ENCODE measurements at regions not wholly inside any gene's neighbourhood (a gene's known extent, or its start where the extent isn't known, plus 50 kb on each side); places are given as distances from the start of the nearest gene placed in this dataset.

DNA sequence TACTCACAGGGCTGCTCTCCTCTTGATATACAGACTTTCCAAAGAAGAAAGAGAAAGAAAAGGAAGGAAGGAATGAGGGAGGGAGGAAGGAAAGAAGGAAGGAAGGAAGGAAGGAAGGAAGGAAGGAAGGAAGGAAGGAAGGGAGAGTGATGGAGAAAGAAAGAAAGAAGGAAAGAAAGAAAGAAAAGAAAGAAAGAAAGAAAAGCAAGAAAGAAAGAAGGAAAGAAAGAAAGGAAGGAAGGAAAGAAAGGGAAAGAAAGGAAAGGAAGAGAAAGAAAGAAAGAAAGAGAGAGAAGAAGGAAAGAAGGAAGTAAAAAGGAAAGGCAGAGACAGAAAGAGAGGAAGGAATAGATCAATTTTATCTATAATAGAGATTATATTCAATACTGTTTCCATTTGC, 1257.4 kb downstream of the EPHA7 start:
- DNase-seq (ENCODE audit: low read depth) = no peak
- TF ChIP-seq, protein P1, sequence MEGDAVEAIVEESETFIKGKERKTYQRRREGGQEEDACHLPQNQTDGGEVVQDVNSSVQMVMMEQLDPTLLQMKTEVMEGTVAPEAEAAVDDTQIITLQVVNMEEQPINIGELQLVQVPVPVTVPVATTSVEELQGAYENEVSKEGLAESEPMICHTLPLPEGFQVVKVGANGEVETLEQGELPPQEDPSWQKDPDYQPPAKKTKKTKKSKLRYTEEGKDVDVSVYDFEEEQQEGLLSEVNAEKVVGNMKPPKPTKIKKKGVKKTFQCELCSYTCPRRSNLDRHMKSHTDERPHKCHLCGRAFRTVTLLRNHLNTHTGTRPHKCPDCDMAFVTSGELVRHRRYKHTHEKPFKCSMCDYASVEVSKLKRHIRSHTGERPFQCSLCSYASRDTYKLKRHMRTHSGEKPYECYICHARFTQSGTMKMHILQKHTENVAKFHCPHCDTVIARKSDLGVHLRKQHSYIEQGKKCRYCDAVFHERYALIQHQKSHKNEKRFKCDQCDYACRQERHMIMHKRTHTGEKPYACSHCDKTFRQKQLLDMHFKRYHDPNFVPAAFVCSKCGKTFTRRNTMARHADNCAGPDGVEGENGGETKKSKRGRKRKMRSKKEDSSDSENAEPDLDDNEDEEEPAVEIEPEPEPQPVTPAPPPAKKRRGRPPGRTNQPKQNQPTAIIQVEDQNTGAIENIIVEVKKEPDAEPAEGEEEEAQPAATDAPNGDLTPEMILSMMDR (conservative IDR thresholded peaks at IDR 0.05; ENCODE audit: low read length) = no peak
- no peak overlapping the region for H3K4me3 ChIP-seq (ENCODE audit: low read length)

DNA sequence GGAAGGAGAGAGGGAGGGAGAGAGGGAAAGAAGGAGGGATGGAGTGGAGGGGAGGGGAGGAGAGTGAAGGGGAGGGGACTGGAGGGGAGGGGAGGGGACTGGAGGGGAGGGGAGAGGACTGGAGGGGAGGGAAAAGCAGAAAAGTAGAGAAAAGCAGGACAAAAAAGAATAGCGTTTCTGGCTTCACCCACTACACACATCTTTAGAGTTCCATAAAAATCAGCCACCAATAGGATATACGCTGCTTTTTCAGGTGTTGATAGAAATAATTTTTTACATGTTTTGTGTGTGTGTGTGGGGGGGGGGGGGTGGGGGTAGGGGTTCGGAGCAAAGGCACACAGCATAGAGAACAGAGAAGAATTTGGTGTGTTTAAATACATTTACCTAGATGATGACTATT, 1259.1 kb downstream of the EPHA7 start:
- DNase-seq (ENCODE audit: low read depth) = no peak
- TF ChIP-seq, protein P1 (conservative IDR thresholded peaks at IDR 0.05; ENCODE audit: low read length) = no peak
- no peak overlapping the region for H3K4me3 ChIP-seq (ENCODE audit: low read length)

DNA sequence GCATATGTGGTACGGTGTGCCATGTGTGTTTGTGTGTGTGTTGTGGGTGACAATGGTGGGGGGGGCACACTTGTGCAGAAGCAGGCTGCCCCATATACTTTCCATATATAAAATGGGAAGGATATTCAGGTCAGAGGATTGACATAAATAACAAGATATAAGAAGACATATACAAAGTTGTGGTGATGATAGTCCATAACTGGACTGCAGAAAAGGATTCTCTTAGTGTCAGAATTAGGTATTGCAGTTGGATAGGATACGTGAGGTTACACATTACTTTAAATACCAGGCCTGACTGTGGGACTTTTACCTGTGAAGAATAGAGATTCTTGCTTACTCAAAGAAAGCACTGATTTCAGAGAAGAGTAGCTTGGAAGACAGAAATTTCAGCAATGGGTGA, 1260.3 kb downstream of the EPHA7 start:
- no peak for DNase-seq (ENCODE audit: low read depth)
- no peak overlapping the region for H3K4me3 ChIP-seq (ENCODE audit: low read length)
- TF ChIP-seq, protein P1 (conservative IDR thresholded peaks at IDR 0.05; ENCODE audit: low read length) = no peak

DNA sequence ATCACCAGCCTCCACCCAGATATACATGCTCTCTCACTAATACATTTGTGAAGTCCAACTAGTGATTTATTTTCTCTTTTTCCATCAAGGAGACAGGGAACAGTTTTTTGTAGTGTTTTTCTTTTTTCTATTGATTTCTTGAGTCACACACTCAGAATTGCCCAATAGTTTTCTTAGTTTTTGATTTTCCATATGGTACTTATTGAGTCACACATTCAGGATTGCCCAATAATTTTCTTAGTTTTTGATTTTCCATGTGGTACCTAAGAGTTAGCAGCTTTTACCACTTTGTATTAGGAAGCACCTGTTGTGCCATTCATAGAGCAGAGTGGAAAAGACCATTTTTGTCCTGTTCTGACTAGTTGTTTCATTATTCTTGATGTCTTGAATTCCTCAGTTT, 1268.8 kb downstream of the EPHA7 start:
- H3K4me3 ChIP-seq (ENCODE audit: low read length) = no peak overlapping the region
- TF ChIP-seq, protein P1 (conservative IDR thresholded peaks at IDR 0.05; ENCODE audit: low read length) = no peak
- DNase-seq (ENCODE audit: low read depth) = no peak

DNA sequence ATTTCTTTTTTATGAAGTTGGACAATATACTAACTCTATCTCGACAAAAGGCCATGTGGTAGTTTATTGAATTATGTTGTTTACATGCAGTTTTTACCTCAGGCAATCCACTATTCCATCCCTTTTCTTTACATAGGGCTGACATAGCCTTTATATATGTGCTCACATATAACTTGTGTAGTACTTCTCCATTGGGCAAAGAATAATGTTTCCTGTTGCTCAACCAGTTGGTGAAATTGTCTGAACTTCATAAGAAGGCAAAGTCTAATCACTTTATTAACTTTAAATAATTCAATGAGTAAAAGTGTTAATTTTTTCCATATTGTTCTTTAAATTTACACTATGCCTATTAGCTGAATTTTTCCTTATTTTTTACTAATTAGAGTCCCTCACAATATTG, 1272.1 kb downstream of the EPHA7 start:
- DNase-seq (ENCODE audit: low read depth) = no peak
- TF ChIP-seq, protein P1 (conservative IDR thresholded peaks at IDR 0.05; ENCODE audit: low read length) = no peak
- no peak overlapping the region for H3K4me3 ChIP-seq (ENCODE audit: low read length)

DNA sequence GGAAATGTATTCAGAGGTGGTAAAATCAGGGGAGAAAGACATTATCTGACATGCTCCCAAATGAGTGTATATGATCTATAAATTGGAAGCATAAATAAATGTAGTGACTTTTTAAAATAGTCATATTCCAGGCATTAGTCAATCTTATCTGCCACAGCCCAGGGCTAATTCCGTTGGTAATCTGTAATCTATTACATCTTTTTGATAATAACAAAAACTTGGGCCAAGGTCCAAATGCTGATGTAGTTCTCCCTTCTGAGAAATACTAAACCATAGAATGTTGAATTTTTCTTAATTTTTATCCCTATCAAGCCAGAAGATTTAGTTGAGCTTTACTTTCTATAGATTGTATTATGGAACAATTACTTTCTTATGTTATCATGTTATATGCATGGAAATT, 1279.8 kb downstream of the EPHA7 start:
- TF ChIP-seq, protein P1 (conservative IDR thresholded peaks at IDR 0.05; ENCODE audit: low read length) = no peak
- no peak for DNase-seq (ENCODE audit: low read depth)
- no peak overlapping the region for H3K4me3 ChIP-seq (ENCODE audit: low read length)

DNA sequence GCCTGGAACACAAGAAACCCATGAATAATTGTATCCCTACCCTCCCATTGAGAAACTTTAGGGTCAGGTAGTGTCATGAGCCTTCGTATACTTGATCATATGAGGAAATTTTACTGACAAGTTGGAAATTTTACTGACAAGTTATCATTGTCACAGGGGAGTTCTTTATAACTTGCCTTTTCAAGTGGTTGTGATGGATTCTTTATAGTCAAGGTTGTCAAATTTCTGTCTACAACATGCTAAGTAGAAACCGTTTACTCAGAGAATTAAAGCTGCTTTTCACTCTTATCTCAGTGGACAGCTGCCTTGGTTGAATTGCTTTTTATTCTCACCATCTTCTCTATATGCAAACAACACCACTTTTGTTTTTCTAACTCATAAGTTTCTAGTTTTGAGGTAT, 1286.4 kb downstream of the EPHA7 start:
- TF ChIP-seq, protein P1 (conservative IDR thresholded peaks at IDR 0.05; ENCODE audit: low read length) = no peak
- no peak for DNase-seq (ENCODE audit: low read depth)
- no peak overlapping the region for H3K4me3 ChIP-seq (ENCODE audit: low read length)
